Trophoblast cell (in vitro differentiated cells and primary cell): ENCODE measurements at regions not wholly inside any gene's neighbourhood (a gene's known extent, or its start where the extent isn't known, plus 50 kb on each side); places are given as distances from the start of the nearest gene placed in this dataset.

Source experiments
- DNase-seq, 2 donors: peaks; one replicate each; pipeline ENCODE4 v3.0.0-alpha.2; 2016
- H2AFZ ChIP-seq: 2 replicates; pipeline ENCODE4 v1.6.1; 2013; ENCODE audit warnings: low read length, moderate library complexity, mild to moderate bottlenecking; ENCODE audit not compliant: insufficient read depth, poor library complexity
- H2AK5ac ChIP-seq: 2 replicates; pipeline ENCODE4 v1.6.1; 2013; ENCODE audit warnings: mild to moderate bottlenecking, low read length
- H2BK120ac ChIP-seq: 2 replicates; pipeline ENCODE4 v1.6.1; 2013; ENCODE audit warnings: low read length, mild to moderate bottlenecking, moderate library complexity; ENCODE audit not compliant: insufficient read depth, poor library complexity
- H2BK12ac ChIP-seq: 2 replicates; pipeline ENCODE4 v1.6.1; 2013; ENCODE audit warnings: mild to moderate bottlenecking, low read length, moderate library complexity
- H2BK5ac ChIP-seq: 2 replicates; pipeline ENCODE4 v1.6.1; 2013; ENCODE audit warnings: low read length, low read depth, moderate library complexity, mild to moderate bottlenecking; ENCODE audit not compliant: poor library complexity
- H3K14ac ChIP-seq: 2 replicates; pipeline ENCODE4 v1.6.1; 2013; ENCODE audit warnings: mild to moderate bottlenecking, low read length
- H3K18ac ChIP-seq: 2 replicates; pipeline ENCODE4 v1.6.1; 2013; ENCODE audit warnings: mild to moderate bottlenecking, low read length
- H3K23ac ChIP-seq: 2 replicates; pipeline ENCODE4 v1.6.1; 2013; ENCODE audit warnings: low read length
- H3K27ac ChIP-seq: 2 replicates; pipeline ENCODE4 v1.5.1; 2013; ENCODE audit warnings: low read depth, mild to moderate bottlenecking, inconsistent platforms, low read length, moderate library complexity
- H3K27me3 ChIP-seq: 2 replicates; pipeline ENCODE4 v1.6.1; 2013; ENCODE audit warnings: inconsistent platforms, mild to moderate bottlenecking, low read length, moderate library complexity; ENCODE audit not compliant: insufficient read depth
- H3K36me3 ChIP-seq, 2 experiments: 1 replicate in 1 of 2; 2 replicates in 1 of 2; pipeline ENCODE4 v1.6.1; 2013; ENCODE audit warnings: low read length in 2 of 2, mild to moderate bottlenecking in 2 of 2, moderate library complexity in 1 of 2; ENCODE audit not compliant: insufficient read depth in 2 of 2, control insufficient read depth in 1 of 2
- H3K4ac ChIP-seq: 2 replicates; pipeline ENCODE4 v1.6.1; 2013; ENCODE audit warnings: low read depth, mild to moderate bottlenecking, low read length, moderate library complexity
- H3K4me1 ChIP-seq, 2 experiments: 1 replicate in 1 of 2; 2 replicates in 1 of 2; pipeline ENCODE4 v1.6.1; 2013; ENCODE audit warnings: low read length in 2 of 2, mild to moderate bottlenecking in 2 of 2, moderate library complexity in 1 of 2; ENCODE audit not compliant: insufficient read depth in 2 of 2, control insufficient read depth in 1 of 2
- H3K4me2 ChIP-seq: 2 replicates; pipeline ENCODE4 v1.6.1; 2013; ENCODE audit warnings: inconsistent platforms, mild to moderate bottlenecking, low read length, moderate library complexity
- H3K4me3 ChIP-seq: 2 replicates; pipeline ENCODE4 v1.5.1; 2013; ENCODE audit warnings: mild to moderate bottlenecking, low read depth, low read length, inconsistent platforms
- H3K79me1 ChIP-seq: one replicate; pipeline ENCODE4 v1.6.1; 2013; ENCODE audit warnings: low read length
- H3K79me2 ChIP-seq: 2 replicates; pipeline ENCODE4 v1.6.1; 2013; ENCODE audit warnings: low read length, mild to moderate bottlenecking; ENCODE audit not compliant: control insufficient read depth, insufficient read depth, poor library complexity
- H3K9ac ChIP-seq: 2 replicates; pipeline ENCODE4 v1.6.1; 2013; ENCODE audit warnings: mild to moderate bottlenecking, low read length
- H3K9me3 ChIP-seq: 2 replicates; pipeline ENCODE4 v1.6.1; 2013; ENCODE audit warnings: low read depth, mild to moderate bottlenecking, control low read depth, inconsistent platforms, low read length; ENCODE audit not compliant: insufficient read depth
- H4K12ac ChIP-seq: 2 replicates; pipeline ENCODE4 v1.6.1; 2013; ENCODE audit warnings: low read depth, mild to moderate bottlenecking, low read length, moderate library complexity
- H4K8ac ChIP-seq: 2 replicates; pipeline ENCODE4 v1.6.1; 2013; ENCODE audit warnings: low read depth, mild to moderate bottlenecking, low read length, moderate library complexity
- H4K91ac ChIP-seq: one replicate; pipeline ENCODE4 v1.6.1; 2013; ENCODE audit warnings: low read depth, mild to moderate bottlenecking, low read length, moderate library complexity
- WGBS: extraction: QIAGEN DNeasy Blood & Tissue Kit; methylation state at CpG from one replicate; pipeline ENCODE4 v1.1.7; 2013; ENCODE audit warnings: missing lambda C conversion rate; ENCODE audit not compliant: insufficient read length, insufficient coverage; ENCODE audit errors: extremely low coverage; 5-methylcytosine and 5-hydroxymethylcytosine counted together

DNA sequence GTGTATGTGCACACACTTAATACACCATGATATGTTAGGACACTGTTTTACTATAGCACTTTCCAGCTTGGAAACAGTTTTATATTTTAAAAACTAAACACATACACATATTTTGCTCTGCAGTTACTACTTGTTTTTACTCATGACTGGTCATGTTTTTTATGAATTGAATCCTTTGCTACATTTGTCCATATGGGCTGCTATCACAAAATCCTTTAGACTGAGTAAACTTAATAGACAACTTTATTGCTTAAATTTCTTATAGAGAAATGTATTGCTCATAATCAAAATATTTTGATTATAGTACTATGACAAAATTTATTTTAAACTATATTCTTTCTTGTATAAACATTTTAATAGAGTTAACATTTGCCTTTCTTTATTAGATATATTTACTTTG is 314.8 kb downstream of the RBM43 start:
- H3K4ac ChIP-seq: no peak overlapping the region
- H3K36me3 ChIP-seq: peaks cover 0 to 2% of the 10 kb centered on the region in 2 experiments
- no peak overlapping the region for H2BK12ac ChIP-seq
- H4K91ac ChIP-seq: no peak overlapping the region
- no peak overlapping the region for H3K14ac ChIP-seq
- no peak overlapping the region for H2AK5ac ChIP-seq
- no peaks in the 10 kb centered on the region for H3K4me1 ChIP-seq
- H3K23ac ChIP-seq: no peak overlapping the region
- no peak overlapping the region for H3K27ac ChIP-seq
- H3K4me2 ChIP-seq: no peak overlapping the region
- H3K4me3 ChIP-seq: no peak overlapping the region
- H4K12ac ChIP-seq: no peak overlapping the region
- no peaks in the 10 kb centered on the region for H3K9me3 ChIP-seq
- H2BK5ac ChIP-seq: no peak overlapping the region
- no peaks in the 10 kb centered on the region for H3K79me2 ChIP-seq
- H3K9ac ChIP-seq: no peak overlapping the region
- no peaks in the 10 kb centered on the region for H3K27me3 ChIP-seq
- H4K8ac ChIP-seq: no peak overlapping the region
- H2BK120ac ChIP-seq: no peak overlapping the region
- no peaks in the 10 kb centered on the region for H3K79me1 ChIP-seq
- DNase-seq: no peak
- no peak overlapping the region for H3K18ac ChIP-seq
- no peak overlapping the region for H2AFZ ChIP-seq

DNA sequence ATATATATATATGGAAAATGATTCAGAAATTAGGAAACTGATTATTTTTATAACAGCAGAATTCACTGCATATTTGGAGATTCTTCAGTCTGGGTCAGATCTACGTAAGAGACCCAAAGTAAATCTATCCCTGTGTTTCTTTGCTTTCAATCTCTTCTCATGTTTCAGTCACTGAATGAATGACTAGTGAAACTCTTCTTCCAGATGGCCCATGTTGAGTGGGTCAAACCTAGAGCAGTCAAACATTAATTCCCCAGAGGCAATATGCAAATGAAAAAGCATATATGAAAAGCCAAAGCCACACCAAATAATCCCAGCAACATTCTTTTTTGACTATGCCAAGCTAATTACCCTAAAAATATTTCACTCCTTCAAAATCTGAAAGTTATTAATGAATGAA is 317.3 kb downstream of the RBM43 start:
- H3K27me3 ChIP-seq: no peaks in the 10 kb centered on the region
- H2BK120ac ChIP-seq: no peak overlapping the region
- no peak overlapping the region for H2AK5ac ChIP-seq
- H3K36me3 ChIP-seq: peaks cover 0 to 2% of the 10 kb centered on the region in 2 experiments
- no peak overlapping the region for H3K14ac ChIP-seq
- H2AFZ ChIP-seq: no peak overlapping the region
- H4K91ac ChIP-seq: no peak overlapping the region
- no peak overlapping the region for H4K12ac ChIP-seq
- no peak overlapping the region for H3K9ac ChIP-seq
- no peak for DNase-seq
- no peak overlapping the region for H3K23ac ChIP-seq
- no peak overlapping the region for H4K8ac ChIP-seq
- H3K4ac ChIP-seq: no peak overlapping the region
- H3K4me1 ChIP-seq: no peaks in the 10 kb centered on the region
- no peaks in the 10 kb centered on the region for H3K9me3 ChIP-seq
- H2BK5ac ChIP-seq: no peak overlapping the region
- H3K4me3 ChIP-seq: no peak overlapping the region
- H3K79me2 ChIP-seq: no peaks in the 10 kb centered on the region
- WGBS: no CpG with 5 or more reads among the region's 1 CpG
- H3K4me2 ChIP-seq: no peak overlapping the region
- H3K79me1 ChIP-seq: no peaks in the 10 kb centered on the region
- no peak overlapping the region for H2BK12ac ChIP-seq
- H3K18ac ChIP-seq: no peak overlapping the region
- no peak overlapping the region for H3K27ac ChIP-seq

DNA sequence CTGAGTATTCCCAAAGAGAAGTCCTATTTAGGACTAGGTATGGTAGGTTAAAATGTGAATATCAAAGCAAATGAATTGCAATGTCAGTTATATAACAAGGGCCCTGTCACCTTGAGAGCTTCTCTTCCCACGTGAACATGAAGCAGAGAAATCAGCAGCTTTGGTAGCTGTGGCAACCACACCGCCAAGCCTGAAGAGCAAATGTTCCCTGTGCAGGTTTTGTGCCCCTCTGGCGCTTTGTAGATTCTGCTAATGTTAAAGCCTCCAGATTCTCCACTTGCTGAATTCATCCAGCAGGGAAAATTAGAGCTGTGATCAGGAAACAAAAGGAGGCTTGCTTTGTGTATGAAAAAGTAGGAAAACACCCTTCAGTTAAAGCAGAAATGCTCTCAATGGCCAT is 322.6 kb downstream of the RBM43 start:
- H4K12ac ChIP-seq: no peak overlapping the region

DNA sequence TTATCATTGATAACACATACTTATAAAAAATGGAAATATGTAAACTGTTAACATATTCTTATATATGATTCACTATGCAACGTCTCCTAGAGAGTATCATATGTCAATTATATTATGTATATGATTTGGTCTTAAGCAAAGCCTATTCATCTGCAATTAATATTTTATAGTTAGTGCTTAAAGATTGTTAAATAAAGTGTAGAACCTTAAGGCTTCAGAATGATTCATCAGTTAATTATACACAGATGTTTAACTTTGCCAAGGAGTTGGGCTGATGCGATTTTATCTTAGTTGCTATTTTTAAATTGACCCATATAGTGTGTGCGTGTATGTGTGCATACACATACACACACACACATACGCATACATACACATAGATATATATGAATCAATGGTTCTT is 323.1 kb downstream of the RBM43 start:
- no peak overlapping the region for H3K23ac ChIP-seq
- no peaks in the 10 kb centered on the region for H3K4me1 ChIP-seq

More for the DNA sequence above, 322.6 kb downstream of the RBM43 start:
- H3K4me3 ChIP-seq: no peak overlapping the region
- H4K8ac ChIP-seq: no peak overlapping the region
- H3K23ac ChIP-seq: no peak overlapping the region
- H3K36me3 ChIP-seq: peaks cover 0 to 1% of the 10 kb centered on the region in 2 experiments
- no peak overlapping the region for H3K27ac ChIP-seq
- no peak overlapping the region for H3K14ac ChIP-seq
- H3K9me3 ChIP-seq: no peaks in the 10 kb centered on the region
- no peak overlapping the region for H3K4me2 ChIP-seq
- H2BK5ac ChIP-seq: no peak overlapping the region
- DNase-seq: no peak
- H2BK120ac ChIP-seq: no peak overlapping the region
- H3K27me3 ChIP-seq: no peaks in the 10 kb centered on the region
- H2AFZ ChIP-seq: no peak overlapping the region
- no peak overlapping the region for H2AK5ac ChIP-seq
- no CpG with 5 or more reads among the region's 3 CpGs for WGBS
- H3K79me1 ChIP-seq: no peaks in the 10 kb centered on the region
- H3K4me1 ChIP-seq: no peaks in the 10 kb centered on the region
- H3K79me2 ChIP-seq: no peaks in the 10 kb centered on the region
- no peak overlapping the region for H4K91ac ChIP-seq
- H3K4ac ChIP-seq: no peak overlapping the region
- no peak overlapping the region for H3K18ac ChIP-seq
- H3K9ac ChIP-seq: no peak overlapping the region
- H2BK12ac ChIP-seq: no peak overlapping the region

More for the DNA sequence above, 323.1 kb downstream of the RBM43 start:
- Histone ChIP-seq H3K14ac (no peak overlapping the region), H3K27ac (no peak overlapping the region), H4K91ac (no peak overlapping the region), H2AFZ (no peak overlapping the region), H3K4ac (no peak overlapping the region), H3K4me2 (no peak overlapping the region), H2BK120ac (no peak overlapping the region), H3K18ac (no peak overlapping the region), H4K12ac (no peak overlapping the region), H3K9me3 (no peaks in the 10 kb centered on the region), H3K79me1 (no peaks in the 10 kb centered on the region), H2BK12ac (no peak overlapping the region), H2BK5ac (no peak overlapping the region), H3K79me2 (no peaks in the 10 kb centered on the region), H4K8ac (no peak overlapping the region), H3K27me3 (no peaks in the 10 kb centered on the region), H3K36me3 (peaks cover 0 to 1% of the 10 kb centered on the region in 2 experiments), H2AK5ac (no peak overlapping the region), H3K4me3 (no peak overlapping the region), H3K9ac (no peak overlapping the region)
- no CpG with 5 or more reads among the region's 4 CpGs for WGBS
- DNase-seq: no peak
